Body of pancreas (tissue), 4 donors: ENCODE measurements at regions not wholly inside any gene's neighbourhood (a gene's known extent, or its start where the extent isn't known, plus 50 kb on each side); places are given as distances from the start of the nearest gene placed in this dataset.

Experiments
- ATAC-seq: fragments of 150-250 bp; one replicate; pipeline ENCODE4 v1.9.1; 2016
- DNase-seq, 4 donors: peaks; one replicate each; pipeline ENCODE4 v3.0.0-alpha.2; 2019
- H3K27ac ChIP-seq, 4 donors: fragments of 200-600 bp; sonication (generic); 1 replicate in 3 of 4; 2 replicates in 1 of 4; pipeline versions ENCODE4 v1.5.1 to v1.6.1; 2016 to 2019; ENCODE audit warnings: mild to moderate bottlenecking in 1 of 4, mixed read lengths in 1 of 4, moderate library complexity in 1 of 4
- H3K27me3 ChIP-seq, 2 donors: fragments of 200-600 bp; sonication (generic); one replicate each; pipeline ENCODE4 v1.6.0; 2016; ENCODE audit warnings: mild to moderate bottlenecking in 1 of 2
- H3K36me3 ChIP-seq, 2 donors: fragments of 200-600 bp; sonication (generic); replicated peaks in 1 of 2; 2 replicates each; pipeline ENCODE4 v1.5.1; 2016; ENCODE audit warnings: low read depth in 2 of 2; ENCODE audit not compliant: insufficient read depth in 1 of 2
- H3K4me1 ChIP-seq: fragments of 200-600 bp; sonication (generic); one replicate; pipeline ENCODE4 v1.6.0; 2016
- H3K4me3 ChIP-seq, 2 donors: fragments of 200-600 bp; sonication (generic); 1 replicate in 1 of 2; 2 replicates in 1 of 2; pipeline ENCODE4 v1.5.1; 2016 to 2019
- H3K9me3 ChIP-seq, 3 donors: fragments of 200-600 bp; sonication (generic); 1 replicate in 2 of 3; 2 replicates in 1 of 3; pipeline ENCODE4 v1.5.1; 2016
- CTCF ChIP-seq, 7 experiments: fragments of 450-650 bp in 4 of 7; fragments of 200-600 bp in 3 of 7; sonication (generic) in 3 of 7; IDR thresholded peaks; one replicate each; pipeline ENCODE4 v1.5.1; 2016 to 2019; ENCODE audit warnings: antibody characterized with exemption in 7 of 7
- POLR2A ChIP-seq, 3 donors: fragments of 450-650 bp; IDR thresholded peaks; one replicate each; pipeline ENCODE4 v1.6.1; 2016; ENCODE audit warnings: antibody characterized with exemption in 3 of 3, mild to moderate bottlenecking in 2 of 3
- WGBS, 2 donors: methylation state at CpG; one replicate each; pipeline ENCODE4 v1.1.5; 2017; 5-methylcytosine and 5-hydroxymethylcytosine counted together
- intact Hi-C: fragments of 100-400 bp; cut with DNase I; formaldehyde crosslinking; loops from one replicate; pipeline ENCODE4 v1.15.1; 2023

GRCh38 chr18:73663581-73663980, 484.1 kb downstream of the FBXO15 start:
- Histone ChIP-seq H3K27ac (no peak overlapping the region), H3K27me3 (no peaks in the 10 kb centered on the region), H3K36me3 (no peaks in the 10 kb centered on the region), H3K4me3 (no peak overlapping the region), H3K4me1 (no peaks in the 10 kb centered on the region), H3K9me3 (no peaks in the 10 kb centered on the region)
- intact Hi-C loops = no loop called here
- 49 to 65% methylated on average over 2 of the region's 2 CpGs for WGBS, 2 donors
- TF ChIP-seq POLR2A (IDR thresholded peaks at IDR 0.05) = no peak
- TF ChIP-seq CTCF (IDR thresholded peaks at IDR 0.05) = no peak
- no peak for DNase-seq
- ATAC-seq = no peak

- DNase-seq = no peak
- no peak overlapping the region for H3K27ac ChIP-seq
- no peaks in the 10 kb centered on the region for H3K4me1 ChIP-seq
- no peak overlapping the region for H3K4me3 ChIP-seq
- no peak for ATAC-seq
- no peaks in the 10 kb centered on the region for H3K9me3 ChIP-seq
- no peak for TF ChIP-seq POLR2A (IDR thresholded peaks at IDR 0.05)
- TF ChIP-seq CTCF (IDR thresholded peaks at IDR 0.05) = no peak
- no peaks in the 10 kb centered on the region for H3K36me3 ChIP-seq
- WGBS, 2 donors = 51 to 57% methylated on average over 4 of the region's 4 CpGs
- intact Hi-C loops = no loop called here
- H3K27me3 ChIP-seq = no peaks in the 10 kb centered on the region
These were observed 485.2 kb downstream of the FBXO15 start for GRCh38 chr18:73662421-73662820.

DNA sequence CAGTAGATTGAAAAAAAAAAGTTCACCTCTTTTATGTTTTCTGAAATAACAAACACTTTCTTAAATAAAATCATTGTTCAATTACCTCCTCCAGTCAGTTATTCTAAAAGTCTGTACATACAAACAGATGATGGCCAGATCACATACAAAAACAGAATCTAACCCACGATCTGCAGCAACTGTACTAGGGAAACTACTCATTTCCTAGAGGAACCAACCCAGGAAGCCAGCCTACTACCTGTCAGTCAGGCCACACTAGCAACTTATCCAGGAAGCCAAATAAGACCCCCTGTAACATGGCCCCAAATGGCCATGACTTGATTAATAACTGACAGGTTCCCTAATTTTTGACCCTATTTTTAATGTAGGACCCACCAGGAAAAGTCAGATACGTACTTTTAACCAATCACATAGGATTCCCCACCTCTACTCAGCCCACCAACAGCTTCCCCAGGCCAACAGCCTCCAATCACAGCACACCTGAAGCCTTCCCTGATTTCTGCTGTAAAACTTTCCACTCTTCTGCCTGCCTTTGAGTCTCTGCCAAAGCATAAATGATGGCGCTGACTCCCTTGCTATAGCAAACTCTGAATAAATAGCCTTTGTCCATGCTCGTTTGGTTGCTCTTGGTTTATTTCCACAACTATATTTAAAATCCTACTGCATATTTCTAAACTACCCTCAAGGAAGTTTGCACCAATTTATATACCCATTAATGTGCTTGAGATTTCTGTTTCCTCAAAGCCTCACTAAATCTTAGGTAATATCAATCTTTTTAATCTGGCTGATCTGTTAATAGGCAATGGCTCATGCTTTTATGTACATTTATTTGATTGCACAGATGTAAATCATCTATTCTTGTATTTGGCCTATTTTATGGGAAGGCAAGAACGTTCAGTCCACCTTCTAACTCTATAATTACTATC, 486.4 kb downstream of the FBXO15 start:
- TF ChIP-seq CTCF (IDR thresholded peaks at IDR 0.05) (no peak), POLR2A (IDR thresholded peaks at IDR 0.05) (no peak)
- Histone ChIP-seq H3K4me1 (no peaks in the 10 kb centered on the region), H3K27ac (no peak overlapping the region), H3K4me3 (no peak overlapping the region), H3K36me3 (no peaks in the 10 kb centered on the region), H3K9me3 (no peaks in the 10 kb centered on the region), H3K27me3 (no peaks in the 10 kb centered on the region)
- ATAC-seq (no peak), DNase-seq (no peak)
- intact Hi-C loops = no loop called here
- WGBS, 2 donors = 44 to 48% methylated on average over 5 of the region's 5 CpGs

DNA sequence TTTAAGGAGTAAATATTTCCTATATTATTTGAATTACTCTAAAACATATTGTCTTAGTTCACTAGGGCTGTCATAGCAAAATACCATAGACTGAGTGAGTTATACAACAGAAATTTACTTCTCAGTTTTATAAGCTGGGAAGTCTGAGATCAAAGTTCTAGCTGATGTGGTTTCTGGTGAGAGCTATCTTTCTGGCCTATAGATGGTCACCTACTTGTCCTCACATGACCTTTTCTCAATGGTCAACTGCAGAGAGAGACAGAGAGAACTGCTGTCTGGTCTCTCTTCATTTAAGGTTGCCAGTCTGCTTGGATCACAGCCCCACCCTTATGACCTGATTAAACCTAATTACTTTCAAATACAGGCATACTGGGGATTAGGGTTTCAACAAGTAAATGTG, 490.9 kb downstream of the FBXO15 start:
- H3K4me3 ChIP-seq = no peak overlapping the region
- ATAC-seq = no peak

More for the DNA sequence above, 490.9 kb downstream of the FBXO15 start:
- H3K9me3 ChIP-seq = no peaks in the 10 kb centered on the region
- intact Hi-C loops = no loop called here
- H3K27me3 ChIP-seq = no peaks in the 10 kb centered on the region
- H3K27ac ChIP-seq = no peak overlapping the region
- no peak for DNase-seq
- no peaks in the 10 kb centered on the region for H3K4me1 ChIP-seq
- TF ChIP-seq CTCF (IDR thresholded peaks at IDR 0.05) = no peak
- no peak for TF ChIP-seq POLR2A (IDR thresholded peaks at IDR 0.05)
- H3K36me3 ChIP-seq = no peaks in the 10 kb centered on the region
